Body of pancreas (tissue), 4 donors: ENCODE measurements at regions not wholly inside any gene's neighbourhood (a gene's known extent, or its start where the extent isn't known, plus 50 kb on each side); places are given as distances from the start of the nearest gene placed in this dataset.

Experiments used
- ATAC-seq: fragments of 150-250 bp; one replicate; pipeline ENCODE4 v1.9.1; 2016
- DNase-seq, 4 donors: peaks; one replicate each; pipeline ENCODE4 v3.0.0-alpha.2; 2019
- H3K27ac ChIP-seq, 4 donors: fragments of 200-600 bp; sonication (generic); 1 replicate in 3 of 4; 2 replicates in 1 of 4; pipeline versions ENCODE4 v1.5.1 to v1.6.1; 2016 to 2019; ENCODE audit warnings: mild to moderate bottlenecking in 1 of 4, mixed read lengths in 1 of 4, moderate library complexity in 1 of 4
- H3K27me3 ChIP-seq, 2 donors: fragments of 200-600 bp; sonication (generic); one replicate each; pipeline ENCODE4 v1.6.0; 2016; ENCODE audit warnings: mild to moderate bottlenecking in 1 of 2
- H3K36me3 ChIP-seq, 2 donors: fragments of 200-600 bp; sonication (generic); replicated peaks in 1 of 2; 2 replicates each; pipeline ENCODE4 v1.5.1; 2016; ENCODE audit warnings: low read depth in 2 of 2; ENCODE audit not compliant: insufficient read depth in 1 of 2
- H3K4me1 ChIP-seq: fragments of 200-600 bp; sonication (generic); one replicate; pipeline ENCODE4 v1.6.0; 2016
- H3K4me3 ChIP-seq, 2 donors: fragments of 200-600 bp; sonication (generic); 1 replicate in 1 of 2; 2 replicates in 1 of 2; pipeline ENCODE4 v1.5.1; 2016 to 2019
- H3K9me3 ChIP-seq, 3 donors: fragments of 200-600 bp; sonication (generic); 1 replicate in 2 of 3; 2 replicates in 1 of 3; pipeline ENCODE4 v1.5.1; 2016
- CTCF ChIP-seq, 7 experiments: fragments of 450-650 bp in 4 of 7; fragments of 200-600 bp in 3 of 7; sonication (generic) in 3 of 7; IDR thresholded peaks; one replicate each; pipeline ENCODE4 v1.5.1; 2016 to 2019; ENCODE audit warnings: antibody characterized with exemption in 7 of 7
- POLR2A ChIP-seq, 3 donors: fragments of 450-650 bp; IDR thresholded peaks; one replicate each; pipeline ENCODE4 v1.6.1; 2016; ENCODE audit warnings: antibody characterized with exemption in 3 of 3, mild to moderate bottlenecking in 2 of 3
- WGBS, 2 donors: methylation state at CpG; one replicate each; pipeline ENCODE4 v1.1.5; 2017; 5-methylcytosine and 5-hydroxymethylcytosine counted together
- intact Hi-C: fragments of 100-400 bp; cut with DNase I; formaldehyde crosslinking; loops from one replicate; pipeline ENCODE4 v1.15.1; 2023

- 19 to 24% methylated on average over 6 of the region's 6 CpGs for WGBS, 2 donors
- no peaks in the 10 kb centered on the region for H3K9me3 ChIP-seq
- H3K27me3 ChIP-seq: no peaks in the 10 kb centered on the region
- peak; percentile 65 for ATAC-seq
- H3K27ac ChIP-seq: peak overlapping the region in 3 of 4 donors; percentile 14 to 25 (median 23)
- peaks cover 56% of the 10 kb centered on the region for H3K4me1 ChIP-seq
- DNase-seq: peak; percentile 25 to 70 (median 47)
- no peak overlapping the region for H3K4me3 ChIP-seq
- TF ChIP-seq CTCF (IDR thresholded peaks at IDR 0.05) (no peak), POLR2A (IDR thresholded peaks at IDR 0.05) (no peak)
- H3K36me3 ChIP-seq: no peaks in the 10 kb centered on the region
- intact Hi-C loops: no loop called here
These were observed 106.5 kb upstream of the GADD45A start for GRCh38 chr1:67578397-67579020.

GRCh38 chr1:67579623-67580394 lies 105.2 kb upstream of the GADD45A start:
- 6 to 7% methylated on average over 2 of the region's 2 CpGs for WGBS, 2 donors
- intact Hi-C loops: no loop called here
- no peak for TF ChIP-seq CTCF (IDR thresholded peaks at IDR 0.05)
- no peak for TF ChIP-seq POLR2A (IDR thresholded peaks at IDR 0.05)

GRCh38 chr1:67580691-67581403 lies 104.2 kb upstream of the GADD45A start:
- no peaks in the 10 kb centered on the region for H3K9me3 ChIP-seq
- TF ChIP-seq CTCF (IDR thresholded peaks at IDR 0.05) (no peak), POLR2A (IDR thresholded peaks at IDR 0.05) (no peak)
- H3K27me3 ChIP-seq: no peaks in the 10 kb centered on the region
- intact Hi-C loops: no loop called here
- no peak overlapping the region for H3K4me3 ChIP-seq
- H3K4me1 ChIP-seq: peaks cover 44% of the 10 kb centered on the region
- 84 to 89% methylated on average over 4 of the region's 4 CpGs for WGBS, 2 donors
- DNase-seq (no peak), ATAC-seq (no peak)
- H3K36me3 ChIP-seq: no peaks in the 10 kb centered on the region
- peak overlapping the region in 2 of 4 donors; percentile 24 to 63 for H3K27ac ChIP-seq

More at GRCh38 chr1:67579623-67580394, 105.2 kb upstream of the GADD45A start:
- Histone ChIP-seq H3K27me3 (no peaks in the 10 kb centered on the region), H3K4me3 (no peak overlapping the region), H3K36me3 (no peaks in the 10 kb centered on the region), H3K9me3 (no peaks in the 10 kb centered on the region), H3K27ac (peak overlapping the region in 3 of 4 donors; percentile 21 to 63 (median 24)), H3K4me1 (peaks cover 50% of the 10 kb centered on the region)
- ATAC-seq: peak; percentile 76
- DNase-seq: peak in 1 of 4 donors; percentile 24

- Histone ChIP-seq H3K4me1 (peaks cover 41% of the 10 kb centered on the region), H3K9me3 (no peaks in the 10 kb centered on the region), H3K27ac (no peak overlapping the region), H3K4me3 (no peak overlapping the region), H3K36me3 (no peaks in the 10 kb centered on the region), H3K27me3 (no peaks in the 10 kb centered on the region)
- WGBS, 2 donors: 87 to 88% methylated on average over 13 of the region's 13 CpGs
- DNase-seq: no peak
- intact Hi-C loops: no loop called here
- no peak for ATAC-seq
- TF ChIP-seq POLR2A (IDR thresholded peaks at IDR 0.05) (no peak), CTCF (IDR thresholded peaks at IDR 0.05) (no peak)
These were observed 102.2 kb upstream of the GADD45A start for GRCh38 chr1:67582625-67583461.
